H1 (cell line): ENCODE measurements at regions not wholly inside any gene's neighbourhood (a gene's known extent, or its start where the extent isn't known, plus 50 kb on each side); places are given as distances from the start of the nearest gene placed in this dataset.

ENCODE experiments used
- FOSL1 ChIP-seq: IDR thresholded peaks from 2 replicates; pipeline ENCODE4 v1.6.1; 2011; ENCODE audit warnings: mild to moderate bottlenecking, low read depth, low read length, moderate library complexity; ENCODE audit not compliant: insufficient read depth
- GTF2F1 ChIP-seq: IDR thresholded peaks from 2 replicates; pipeline ENCODE4 v1.6.1; 2012; ENCODE audit warnings: low read depth, low read length, improper control_type of control experiment, borderline replicate concordance
- KDM1A ChIP-seq: fragments of 200-600, 300-600 bp; sonication (generic); IDR thresholded peaks from 2 replicates; pipeline ENCODE4 v1.7.1; 2016; ENCODE audit warnings: mild to moderate bottlenecking, low read length, borderline replicate concordance
- MAFK ChIP-seq: IDR thresholded peaks from 2 replicates; pipeline ENCODE4 v1.6.1; 2012; ENCODE audit warnings: low read depth, mild to moderate bottlenecking, improper control_type of control experiment, low read length
- SP1 ChIP-seq: IDR thresholded peaks from 2 replicates; pipeline ENCODE4 v1.6.1; 2011; ENCODE audit warnings: low read depth, low read length
- TF ChIP-seq, protein P1 (sequence below): fragments of 300-600 bp; sonication (generic); IDR thresholded peaks from 2 replicates; pipeline ENCODE4 v1.7.1; 2012; ENCODE audit warnings: low read length, moderate library complexity, mild to moderate bottlenecking, inconsistent platforms; ENCODE audit not compliant: insufficient replicate concordance
- TF ChIP-seq, protein P2 (sequence below): IDR thresholded peaks from 2 replicates; pipeline ENCODE4 v1.6.1; 2012; ENCODE audit warnings: low read length, inconsistent platforms
- TF ChIP-seq, protein P3 (sequence below): IDR thresholded peaks from 2 replicates; pipeline ENCODE4 v1.6.1; 2011; ENCODE audit warnings: low read depth, mild to moderate bottlenecking, low read length; ENCODE audit not compliant: insufficient read depth

DNA sequence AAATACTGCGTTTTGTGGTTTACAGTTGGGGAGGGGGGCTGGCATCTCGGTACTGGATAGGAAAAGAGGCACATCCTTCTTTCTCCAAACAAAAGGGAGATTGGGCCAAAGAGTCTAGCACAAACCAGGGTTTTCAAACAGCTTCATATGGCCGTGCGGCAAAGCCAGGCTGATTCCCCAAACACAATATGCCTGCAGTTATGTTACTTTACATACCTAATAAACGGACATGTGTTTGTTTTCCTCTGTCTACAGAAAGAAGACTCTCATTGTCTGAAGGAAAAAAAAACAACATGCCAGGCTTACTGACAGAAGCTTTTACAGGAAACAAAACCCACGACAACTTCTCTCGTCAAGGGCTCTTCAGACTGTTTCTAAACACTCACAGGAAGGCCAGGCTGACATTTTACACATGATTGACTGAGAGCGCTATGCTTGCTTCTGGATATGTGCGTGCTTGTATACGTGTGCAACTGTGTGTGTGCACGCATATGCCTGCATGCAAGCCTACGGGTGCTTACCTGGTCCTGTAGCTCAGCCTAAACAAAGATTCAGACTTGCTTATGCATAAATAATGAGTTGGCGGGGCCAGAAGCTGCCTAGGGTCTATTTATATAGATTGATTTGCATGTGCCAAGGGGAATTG lies 461.0 kb upstream of the C16orf82 start (continued):
- TF ChIP-seq, protein P1, sequence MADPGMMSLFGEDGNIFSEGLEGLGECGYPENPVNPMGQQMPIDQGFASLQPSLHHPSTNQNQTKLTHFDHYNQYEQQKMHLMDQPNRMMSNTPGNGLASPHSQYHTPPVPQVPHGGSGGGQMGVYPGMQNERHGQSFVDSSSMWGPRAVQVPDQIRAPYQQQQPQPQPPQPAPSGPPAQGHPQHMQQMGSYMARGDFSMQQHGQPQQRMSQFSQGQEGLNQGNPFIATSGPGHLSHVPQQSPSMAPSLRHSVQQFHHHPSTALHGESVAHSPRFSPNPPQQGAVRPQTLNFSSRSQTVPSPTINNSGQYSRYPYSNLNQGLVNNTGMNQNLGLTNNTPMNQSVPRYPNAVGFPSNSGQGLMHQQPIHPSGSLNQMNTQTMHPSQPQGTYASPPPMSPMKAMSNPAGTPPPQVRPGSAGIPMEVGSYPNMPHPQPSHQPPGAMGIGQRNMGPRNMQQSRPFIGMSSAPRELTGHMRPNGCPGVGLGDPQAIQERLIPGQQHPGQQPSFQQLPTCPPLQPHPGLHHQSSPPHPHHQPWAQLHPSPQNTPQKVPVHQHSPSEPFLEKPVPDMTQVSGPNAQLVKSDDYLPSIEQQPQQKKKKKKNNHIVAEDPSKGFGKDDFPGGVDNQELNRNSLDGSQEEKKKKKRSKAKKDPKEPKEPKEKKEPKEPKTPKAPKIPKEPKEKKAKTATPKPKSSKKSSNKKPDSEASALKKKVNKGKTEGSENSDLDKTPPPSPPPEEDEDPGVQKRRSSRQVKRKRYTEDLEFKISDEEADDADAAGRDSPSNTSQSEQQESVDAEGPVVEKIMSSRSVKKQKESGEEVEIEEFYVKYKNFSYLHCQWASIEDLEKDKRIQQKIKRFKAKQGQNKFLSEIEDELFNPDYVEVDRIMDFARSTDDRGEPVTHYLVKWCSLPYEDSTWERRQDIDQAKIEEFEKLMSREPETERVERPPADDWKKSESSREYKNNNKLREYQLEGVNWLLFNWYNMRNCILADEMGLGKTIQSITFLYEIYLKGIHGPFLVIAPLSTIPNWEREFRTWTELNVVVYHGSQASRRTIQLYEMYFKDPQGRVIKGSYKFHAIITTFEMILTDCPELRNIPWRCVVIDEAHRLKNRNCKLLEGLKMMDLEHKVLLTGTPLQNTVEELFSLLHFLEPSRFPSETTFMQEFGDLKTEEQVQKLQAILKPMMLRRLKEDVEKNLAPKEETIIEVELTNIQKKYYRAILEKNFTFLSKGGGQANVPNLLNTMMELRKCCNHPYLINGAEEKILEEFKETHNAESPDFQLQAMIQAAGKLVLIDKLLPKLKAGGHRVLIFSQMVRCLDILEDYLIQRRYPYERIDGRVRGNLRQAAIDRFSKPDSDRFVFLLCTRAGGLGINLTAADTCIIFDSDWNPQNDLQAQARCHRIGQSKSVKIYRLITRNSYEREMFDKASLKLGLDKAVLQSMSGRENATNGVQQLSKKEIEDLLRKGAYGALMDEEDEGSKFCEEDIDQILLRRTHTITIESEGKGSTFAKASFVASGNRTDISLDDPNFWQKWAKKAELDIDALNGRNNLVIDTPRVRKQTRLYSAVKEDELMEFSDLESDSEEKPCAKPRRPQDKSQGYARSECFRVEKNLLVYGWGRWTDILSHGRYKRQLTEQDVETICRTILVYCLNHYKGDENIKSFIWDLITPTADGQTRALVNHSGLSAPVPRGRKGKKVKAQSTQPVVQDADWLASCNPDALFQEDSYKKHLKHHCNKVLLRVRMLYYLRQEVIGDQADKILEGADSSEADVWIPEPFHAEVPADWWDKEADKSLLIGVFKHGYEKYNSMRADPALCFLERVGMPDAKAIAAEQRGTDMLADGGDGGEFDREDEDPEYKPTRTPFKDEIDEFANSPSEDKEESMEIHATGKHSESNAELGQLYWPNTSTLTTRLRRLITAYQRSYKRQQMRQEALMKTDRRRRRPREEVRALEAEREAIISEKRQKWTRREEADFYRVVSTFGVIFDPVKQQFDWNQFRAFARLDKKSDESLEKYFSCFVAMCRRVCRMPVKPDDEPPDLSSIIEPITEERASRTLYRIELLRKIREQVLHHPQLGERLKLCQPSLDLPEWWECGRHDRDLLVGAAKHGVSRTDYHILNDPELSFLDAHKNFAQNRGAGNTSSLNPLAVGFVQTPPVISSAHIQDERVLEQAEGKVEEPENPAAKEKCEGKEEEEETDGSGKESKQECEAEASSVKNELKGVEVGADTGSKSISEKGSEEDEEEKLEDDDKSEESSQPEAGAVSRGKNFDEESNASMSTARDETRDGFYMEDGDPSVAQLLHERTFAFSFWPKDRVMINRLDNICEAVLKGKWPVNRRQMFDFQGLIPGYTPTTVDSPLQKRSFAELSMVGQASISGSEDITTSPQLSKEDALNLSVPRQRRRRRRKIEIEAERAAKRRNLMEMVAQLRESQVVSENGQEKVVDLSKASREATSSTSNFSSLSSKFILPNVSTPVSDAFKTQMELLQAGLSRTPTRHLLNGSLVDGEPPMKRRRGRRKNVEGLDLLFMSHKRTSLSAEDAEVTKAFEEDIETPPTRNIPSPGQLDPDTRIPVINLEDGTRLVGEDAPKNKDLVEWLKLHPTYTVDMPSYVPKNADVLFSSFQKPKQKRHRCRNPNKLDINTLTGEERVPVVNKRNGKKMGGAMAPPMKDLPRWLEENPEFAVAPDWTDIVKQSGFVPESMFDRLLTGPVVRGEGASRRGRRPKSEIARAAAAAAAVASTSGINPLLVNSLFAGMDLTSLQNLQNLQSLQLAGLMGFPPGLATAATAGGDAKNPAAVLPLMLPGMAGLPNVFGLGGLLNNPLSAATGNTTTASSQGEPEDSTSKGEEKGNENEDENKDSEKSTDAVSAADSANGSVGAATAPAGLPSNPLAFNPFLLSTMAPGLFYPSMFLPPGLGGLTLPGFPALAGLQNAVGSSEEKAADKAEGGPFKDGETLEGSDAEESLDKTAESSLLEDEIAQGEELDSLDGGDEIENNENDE = no peak
- TF ChIP-seq FOSL1 = no peak
- TF ChIP-seq, protein P2, sequence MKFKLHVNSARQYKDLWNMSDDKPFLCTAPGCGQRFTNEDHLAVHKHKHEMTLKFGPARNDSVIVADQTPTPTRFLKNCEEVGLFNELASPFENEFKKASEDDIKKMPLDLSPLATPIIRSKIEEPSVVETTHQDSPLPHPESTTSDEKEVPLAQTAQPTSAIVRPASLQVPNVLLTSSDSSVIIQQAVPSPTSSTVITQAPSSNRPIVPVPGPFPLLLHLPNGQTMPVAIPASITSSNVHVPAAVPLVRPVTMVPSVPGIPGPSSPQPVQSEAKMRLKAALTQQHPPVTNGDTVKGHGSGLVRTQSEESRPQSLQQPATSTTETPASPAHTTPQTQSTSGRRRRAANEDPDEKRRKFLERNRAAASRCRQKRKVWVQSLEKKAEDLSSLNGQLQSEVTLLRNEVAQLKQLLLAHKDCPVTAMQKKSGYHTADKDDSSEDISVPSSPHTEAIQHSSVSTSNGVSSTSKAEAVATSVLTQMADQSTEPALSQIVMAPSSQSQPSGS = no peak
- no peak for TF ChIP-seq KDM1A
- no peak for TF ChIP-seq SP1
- TF ChIP-seq, protein P3, sequence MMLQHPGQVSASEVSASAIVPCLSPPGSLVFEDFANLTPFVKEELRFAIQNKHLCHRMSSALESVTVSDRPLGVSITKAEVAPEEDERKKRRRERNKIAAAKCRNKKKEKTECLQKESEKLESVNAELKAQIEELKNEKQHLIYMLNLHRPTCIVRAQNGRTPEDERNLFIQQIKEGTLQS = no peak
- TF ChIP-seq GTF2F1 = no peak
- no peak for TF ChIP-seq MAFK
